ENCODE measurements at regions not wholly inside any gene's neighbourhood (a gene's known extent, or its start where the extent isn't known, plus 50 kb on each side); places are given as distances from the start of the nearest gene placed in this dataset.

DNA sequence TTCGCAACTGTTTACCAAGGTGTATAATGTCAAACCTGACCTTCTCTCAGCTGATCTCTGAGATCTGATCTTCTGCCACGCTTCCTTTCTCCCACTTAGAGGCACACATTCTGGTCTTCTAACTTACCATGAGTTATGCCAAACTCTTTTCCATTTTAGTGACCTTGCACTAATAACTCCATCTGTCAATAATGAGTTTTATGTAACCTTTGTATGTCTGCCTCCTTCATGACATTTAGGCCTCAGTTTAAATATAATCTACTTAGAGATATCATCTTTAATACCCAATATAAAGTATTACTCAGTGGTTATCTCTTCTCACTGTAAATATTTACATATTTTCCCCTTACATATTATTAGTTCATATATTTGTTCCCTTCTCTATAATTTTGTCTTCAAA, 827.5 kb upstream of the PCDH20 start:
- TF ChIP-seq, protein P1, sequence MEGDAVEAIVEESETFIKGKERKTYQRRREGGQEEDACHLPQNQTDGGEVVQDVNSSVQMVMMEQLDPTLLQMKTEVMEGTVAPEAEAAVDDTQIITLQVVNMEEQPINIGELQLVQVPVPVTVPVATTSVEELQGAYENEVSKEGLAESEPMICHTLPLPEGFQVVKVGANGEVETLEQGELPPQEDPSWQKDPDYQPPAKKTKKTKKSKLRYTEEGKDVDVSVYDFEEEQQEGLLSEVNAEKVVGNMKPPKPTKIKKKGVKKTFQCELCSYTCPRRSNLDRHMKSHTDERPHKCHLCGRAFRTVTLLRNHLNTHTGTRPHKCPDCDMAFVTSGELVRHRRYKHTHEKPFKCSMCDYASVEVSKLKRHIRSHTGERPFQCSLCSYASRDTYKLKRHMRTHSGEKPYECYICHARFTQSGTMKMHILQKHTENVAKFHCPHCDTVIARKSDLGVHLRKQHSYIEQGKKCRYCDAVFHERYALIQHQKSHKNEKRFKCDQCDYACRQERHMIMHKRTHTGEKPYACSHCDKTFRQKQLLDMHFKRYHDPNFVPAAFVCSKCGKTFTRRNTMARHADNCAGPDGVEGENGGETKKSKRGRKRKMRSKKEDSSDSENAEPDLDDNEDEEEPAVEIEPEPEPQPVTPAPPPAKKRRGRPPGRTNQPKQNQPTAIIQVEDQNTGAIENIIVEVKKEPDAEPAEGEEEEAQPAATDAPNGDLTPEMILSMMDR (IDR thresholded peaks at IDR 0.05) = no peak
- Mint-ChIP-seq H3K36me3 (ENCODE audit: low read depth) (no peaks in the 10 kb centered on the region), H3K27ac (no peak overlapping the region), H3K4me3 (no peak overlapping the region), H3K27me3 (ENCODE audit: insufficient read depth) (no peaks in the 10 kb centered on the region), H3K9me3 (peaks cover 46% of the 10 kb centered on the region), H3K4me1 (ENCODE audit: low read depth) (no peaks in the 10 kb centered on the region)
- DNase-seq = no peak

DNA sequence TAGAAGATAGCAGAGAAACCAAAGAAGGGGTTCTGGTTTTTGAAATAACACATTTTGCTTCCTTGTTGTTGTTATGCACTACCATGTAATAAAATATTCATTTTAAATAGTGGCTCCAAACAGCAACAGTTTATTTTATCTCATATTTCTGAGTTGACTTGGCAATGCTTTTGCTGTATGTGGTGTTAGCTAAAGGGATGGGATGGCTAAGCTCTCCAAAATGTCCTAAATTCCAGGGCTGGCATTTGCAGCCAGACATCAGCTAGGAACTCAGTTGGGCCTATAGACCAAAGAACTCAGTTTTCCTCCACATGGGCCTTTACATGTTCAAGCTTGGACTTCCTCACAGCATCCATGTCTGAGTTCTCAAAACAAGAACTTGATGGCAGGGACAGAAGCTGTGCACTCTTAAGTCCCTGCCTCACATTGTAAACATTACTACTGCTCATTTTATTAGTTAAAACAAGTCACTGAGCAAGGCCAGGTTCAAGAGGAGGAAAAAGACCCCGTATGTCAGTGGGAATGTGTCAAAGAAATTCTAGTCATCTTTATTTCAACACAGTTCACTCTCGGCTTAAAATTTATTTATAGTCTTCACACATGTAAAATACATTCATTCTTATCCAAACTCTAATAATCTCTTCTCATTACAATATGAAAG, 819.3 kb upstream of the PCDH20 start:
- Mint-ChIP-seq H3K36me3 (ENCODE audit: low read depth) (no peaks in the 10 kb centered on the region), H3K4me3 (no peak overlapping the region), H3K27me3 (ENCODE audit: insufficient read depth) (no peaks in the 10 kb centered on the region), H3K27ac (no peak overlapping the region), H3K9me3 (peaks cover 29% of the 10 kb centered on the region), H3K4me1 (ENCODE audit: low read depth) (no peaks in the 10 kb centered on the region)
- TF ChIP-seq, protein P1 (IDR thresholded peaks at IDR 0.05) = no peak
- DNase-seq = no peak

DNA sequence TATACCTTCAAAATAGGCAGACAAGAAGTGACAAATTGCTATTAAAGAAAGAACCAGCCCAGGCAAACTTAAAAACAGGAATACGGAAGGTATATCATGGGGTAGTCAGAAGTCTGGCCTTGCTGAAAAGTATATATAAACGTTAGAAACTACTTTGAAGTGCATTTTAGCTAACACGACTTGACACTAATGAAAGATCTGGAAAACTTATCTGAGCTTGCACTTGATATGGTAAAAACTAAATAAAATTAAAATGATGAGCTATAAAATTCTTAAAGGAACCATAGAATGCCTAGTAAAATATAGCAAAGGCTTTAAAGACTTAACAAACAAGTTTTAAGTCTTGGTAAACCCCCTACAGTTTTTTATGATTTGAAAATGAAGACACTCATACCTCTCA, 795.3 kb upstream of the PCDH20 start:
- Mint-ChIP-seq H3K36me3 (ENCODE audit: low read depth) (no peaks in the 10 kb centered on the region), H3K4me1 (ENCODE audit: low read depth) (no peaks in the 10 kb centered on the region), H3K9me3 (peaks cover 24% of the 10 kb centered on the region), H3K27me3 (ENCODE audit: insufficient read depth) (no peaks in the 10 kb centered on the region), H3K4me3 (no peak overlapping the region), H3K27ac (no peak overlapping the region)
- TF ChIP-seq, protein P1 (IDR thresholded peaks at IDR 0.05) = no peak
- DNase-seq = no peak

DNA sequence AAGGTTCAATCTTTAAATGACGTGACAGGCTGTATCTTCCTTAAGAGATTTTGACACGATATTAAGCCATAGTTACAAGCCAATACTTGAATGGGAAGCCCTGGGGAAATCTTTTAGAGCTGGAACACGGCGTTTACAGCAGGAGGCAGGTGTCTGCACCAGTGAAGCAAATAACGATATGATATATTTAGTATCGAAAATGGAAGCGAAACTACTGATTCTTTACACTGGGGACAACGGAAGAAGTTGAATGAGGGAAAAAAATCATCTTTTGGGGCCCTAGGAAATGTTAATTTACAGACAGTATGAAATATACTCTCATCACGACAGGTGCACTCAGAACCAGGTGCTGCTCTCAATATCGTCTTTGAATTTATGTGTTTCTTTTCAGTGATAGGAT, 793.9 kb upstream of the PCDH20 start:
- Mint-ChIP-seq H3K9me3 (peaks cover 24% of the 10 kb centered on the region), H3K27me3 (ENCODE audit: insufficient read depth) (no peaks in the 10 kb centered on the region), H3K4me1 (ENCODE audit: low read depth) (no peaks in the 10 kb centered on the region), H3K27ac (no peak overlapping the region), H3K36me3 (ENCODE audit: low read depth) (no peaks in the 10 kb centered on the region), H3K4me3 (no peak overlapping the region)
- no peak for DNase-seq
- TF ChIP-seq, protein P1 (IDR thresholded peaks at IDR 0.05) = no peak

DNA sequence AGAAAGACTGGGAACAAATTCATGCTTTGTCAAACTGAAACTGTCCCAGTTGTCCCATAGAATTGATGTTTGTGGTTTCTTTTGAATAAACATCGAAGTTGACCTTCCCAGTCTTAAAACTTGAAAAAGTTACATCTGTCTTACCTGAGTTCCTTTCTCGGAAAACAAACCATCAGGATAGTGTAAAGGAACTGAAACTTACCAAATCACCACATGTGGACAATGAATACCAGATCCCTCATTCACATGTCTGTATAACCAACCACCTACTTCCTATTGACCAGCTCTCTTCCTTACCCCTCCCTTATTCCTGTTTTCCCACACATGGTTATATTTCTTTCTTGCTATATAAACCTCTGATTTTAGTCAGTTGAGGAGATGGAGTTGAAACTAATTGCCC, 791.7 kb upstream of the PCDH20 start:
- H3K4me3 Mint-ChIP-seq = no peak overlapping the region
- H3K27ac Mint-ChIP-seq = no peak overlapping the region
- no peak for DNase-seq
- no peaks in the 10 kb centered on the region for H3K36me3 Mint-ChIP-seq (ENCODE audit: low read depth)
- no peaks in the 10 kb centered on the region for H3K27me3 Mint-ChIP-seq (ENCODE audit: insufficient read depth)
- peaks cover 12% of the 10 kb centered on the region for H3K9me3 Mint-ChIP-seq
- H3K4me1 Mint-ChIP-seq (ENCODE audit: low read depth) = no peaks in the 10 kb centered on the region
- TF ChIP-seq, protein P1 (IDR thresholded peaks at IDR 0.05) = no peak

DNA sequence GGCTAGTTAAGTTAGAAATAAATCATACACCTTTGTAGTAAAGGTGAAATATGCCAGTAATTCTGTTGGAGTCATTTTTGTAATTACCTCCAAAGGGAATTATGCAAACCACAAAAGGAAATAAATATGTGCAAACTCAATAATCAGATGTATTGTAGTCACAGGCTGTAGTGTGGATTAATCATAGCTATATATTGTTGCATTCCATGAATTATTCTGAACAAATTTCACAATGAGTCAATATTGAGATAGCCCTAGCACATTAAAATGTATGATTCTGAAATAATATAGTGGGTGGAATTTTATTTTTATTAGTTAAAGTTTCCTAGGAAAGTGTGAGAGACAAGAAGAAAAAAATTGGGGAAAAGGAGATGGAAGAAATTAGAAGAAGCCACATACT, 790.5 kb upstream of the PCDH20 start:
- Mint-ChIP-seq H3K36me3 (ENCODE audit: low read depth) (no peaks in the 10 kb centered on the region), H3K4me3 (no peak overlapping the region), H3K27ac (no peak overlapping the region), H3K9me3 (peaks cover 12% of the 10 kb centered on the region), H3K4me1 (ENCODE audit: low read depth) (no peaks in the 10 kb centered on the region), H3K27me3 (ENCODE audit: insufficient read depth) (no peaks in the 10 kb centered on the region)
- DNase-seq = no peak
- TF ChIP-seq, protein P1 (IDR thresholded peaks at IDR 0.05) = no peak
